ENCODE measurements at regions not wholly inside any gene's neighbourhood (a gene's known extent, or its start where the extent isn't known, plus 50 kb on each side); places are given as distances from the start of the nearest gene placed in this dataset.
"Not testable (repeated sequence)": the region's sequence is repeated elsewhere in the genome, so short reads cannot be mapped to it uniquely, and the experiment has no call there.

DNA sequence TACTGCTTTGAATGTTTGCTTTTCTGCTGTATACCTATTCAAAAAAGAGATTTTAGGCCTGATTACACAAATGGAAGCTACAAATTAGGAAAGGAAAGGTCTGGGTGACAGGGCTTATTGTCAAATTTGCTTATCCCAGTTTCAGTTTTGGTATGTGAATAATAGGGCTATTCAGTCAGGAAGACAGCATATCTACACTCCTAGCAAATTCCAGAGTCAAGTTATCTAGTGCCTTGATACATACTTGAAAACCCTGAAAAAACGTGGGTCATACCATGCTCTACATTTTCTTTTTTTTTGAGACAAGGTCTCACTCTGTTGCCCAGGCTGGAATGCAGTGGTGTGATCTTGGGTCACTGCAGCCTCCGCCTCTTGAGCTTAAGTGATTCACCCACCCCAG is 59.2 kb upstream of the CCDC180 start:
- DNase-seq, result not testable (repeated sequence)

DNA sequence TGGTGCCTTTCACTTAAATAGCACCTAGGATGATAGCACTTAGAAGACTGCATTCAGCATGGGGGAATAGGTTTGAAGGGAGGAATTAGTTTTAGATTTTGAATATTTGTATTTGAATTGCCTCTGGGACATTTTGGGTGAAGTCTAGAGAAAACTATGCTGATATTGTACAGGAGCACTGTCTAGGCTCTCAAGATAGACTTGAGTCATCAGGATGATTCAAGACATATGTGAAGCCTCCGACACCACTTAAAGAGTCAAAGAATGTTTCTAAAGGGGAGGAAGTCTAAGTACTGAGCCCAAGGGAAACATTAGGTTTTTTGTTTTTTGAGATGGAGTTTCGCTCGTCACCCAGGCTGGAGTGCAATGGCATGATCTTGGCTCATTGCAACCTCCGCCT is 63.9 kb upstream of the CCDC180 start:
- DNase-seq, result no peak

DNA sequence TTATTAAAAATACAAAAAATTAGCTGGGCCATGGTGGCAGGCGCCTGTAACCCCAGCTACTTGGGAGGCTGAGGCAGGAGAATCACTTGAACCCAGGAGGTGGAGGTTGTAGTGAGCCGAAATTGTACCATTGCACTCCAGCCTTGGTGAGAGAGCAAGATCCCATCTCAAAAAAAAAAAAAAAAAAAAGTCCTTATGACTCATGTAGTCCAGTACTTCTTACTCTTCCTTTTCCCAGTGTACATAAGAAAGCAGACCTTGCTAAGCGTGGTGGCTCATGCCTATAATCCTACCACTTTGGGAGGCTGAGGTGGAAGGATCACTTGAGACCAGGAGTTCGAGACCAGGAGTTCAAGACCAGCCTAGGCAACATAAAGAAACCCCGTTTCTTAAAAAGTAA is 66.0 kb upstream of the CCDC180 start:
- DNase-seq, result not testable (repeated sequence)

DNA sequence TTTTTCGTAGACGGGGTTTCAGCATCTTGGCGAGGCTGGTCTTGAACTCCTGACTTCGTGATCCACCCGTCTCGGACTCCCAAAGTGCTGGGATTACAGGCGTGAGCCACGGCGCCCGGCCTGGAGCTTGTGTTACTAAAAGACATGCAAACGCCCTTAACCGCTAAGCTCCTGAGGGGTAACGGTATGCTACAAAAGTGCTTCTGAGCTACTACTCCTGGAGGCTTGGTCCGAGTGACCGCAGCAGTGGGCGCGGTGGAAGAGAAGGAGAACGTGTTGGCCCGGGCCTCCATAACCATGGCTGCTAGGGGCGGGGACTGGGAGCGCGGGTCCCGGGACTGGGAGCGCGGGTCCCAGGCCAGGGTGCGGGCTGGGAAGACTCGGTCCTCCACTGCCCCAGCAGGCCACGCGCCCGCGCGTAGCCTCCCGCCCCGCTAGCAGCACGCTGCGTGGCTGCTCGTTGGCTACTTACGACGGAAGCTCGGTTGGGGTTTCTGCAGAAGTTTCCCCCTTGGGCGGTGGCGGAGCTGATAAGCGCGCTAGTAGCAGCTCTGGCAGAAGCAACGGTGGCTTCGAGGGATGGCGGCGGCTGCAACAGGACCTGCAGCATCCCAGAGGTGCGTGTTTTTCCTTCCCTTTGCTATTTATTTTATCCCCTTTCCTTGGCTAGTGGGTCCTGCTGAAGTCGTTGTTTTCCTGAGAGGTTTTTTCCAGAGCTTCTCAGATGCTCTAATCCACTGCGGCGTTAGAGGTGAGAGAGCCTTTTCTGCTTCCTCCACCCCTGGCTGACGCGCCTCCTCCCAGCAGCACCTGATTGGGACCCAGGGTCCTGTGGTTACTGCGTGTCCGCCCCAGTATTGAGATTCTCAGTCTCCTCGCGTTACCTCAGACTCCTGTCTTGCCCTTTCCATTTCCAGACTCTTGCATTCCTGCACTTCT is 69.2 kb upstream of the CCDC180 start:
- peak; percentile 74 for DNase-seq

DNA sequence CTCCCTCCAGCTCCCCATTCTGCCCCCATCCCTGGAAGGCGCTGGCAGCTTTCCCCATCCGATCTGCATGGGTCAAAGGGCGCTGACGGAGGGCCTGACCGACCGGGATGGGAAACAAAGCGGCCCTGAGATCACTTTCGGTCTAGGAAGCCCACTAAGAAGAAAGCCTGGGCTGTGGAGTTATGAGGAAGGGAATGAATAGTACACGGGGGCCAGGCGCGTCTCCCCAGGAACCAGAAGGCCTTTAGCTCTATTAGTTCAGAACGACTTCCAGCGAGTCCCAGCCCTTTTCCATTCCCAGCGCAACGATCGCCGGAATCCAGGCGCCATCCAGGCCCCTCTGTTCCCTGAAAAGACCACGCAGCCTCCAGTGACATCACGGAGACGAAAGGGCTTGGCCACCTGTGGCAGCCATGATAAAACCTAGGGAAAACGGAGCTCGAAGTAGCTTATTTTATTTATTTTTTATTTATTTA is 70.1 kb upstream of the CCDC180 start:
- DNase-seq, result no peak

DNA sequence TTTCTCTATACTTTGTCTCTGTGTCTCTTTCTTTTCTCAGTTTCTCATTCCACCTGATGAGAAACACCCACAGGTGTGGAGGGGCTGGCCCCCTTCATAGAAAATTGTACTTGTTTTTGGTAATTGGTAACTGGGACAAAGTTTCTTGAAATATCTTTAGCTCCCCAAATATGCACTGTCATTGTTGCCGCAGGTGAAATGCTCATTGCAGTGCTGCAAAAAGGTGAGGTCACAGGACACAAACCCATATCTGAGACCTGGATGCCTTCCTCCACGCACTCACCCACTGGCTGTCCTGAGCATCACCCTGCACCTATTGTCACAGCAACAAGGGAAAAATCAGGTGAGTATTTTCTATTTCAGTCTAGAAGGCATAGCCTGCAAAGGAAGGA is 74.5 kb upstream of the CCDC180 start:
- not testable (repeated sequence) for DNase-seq

DNA sequence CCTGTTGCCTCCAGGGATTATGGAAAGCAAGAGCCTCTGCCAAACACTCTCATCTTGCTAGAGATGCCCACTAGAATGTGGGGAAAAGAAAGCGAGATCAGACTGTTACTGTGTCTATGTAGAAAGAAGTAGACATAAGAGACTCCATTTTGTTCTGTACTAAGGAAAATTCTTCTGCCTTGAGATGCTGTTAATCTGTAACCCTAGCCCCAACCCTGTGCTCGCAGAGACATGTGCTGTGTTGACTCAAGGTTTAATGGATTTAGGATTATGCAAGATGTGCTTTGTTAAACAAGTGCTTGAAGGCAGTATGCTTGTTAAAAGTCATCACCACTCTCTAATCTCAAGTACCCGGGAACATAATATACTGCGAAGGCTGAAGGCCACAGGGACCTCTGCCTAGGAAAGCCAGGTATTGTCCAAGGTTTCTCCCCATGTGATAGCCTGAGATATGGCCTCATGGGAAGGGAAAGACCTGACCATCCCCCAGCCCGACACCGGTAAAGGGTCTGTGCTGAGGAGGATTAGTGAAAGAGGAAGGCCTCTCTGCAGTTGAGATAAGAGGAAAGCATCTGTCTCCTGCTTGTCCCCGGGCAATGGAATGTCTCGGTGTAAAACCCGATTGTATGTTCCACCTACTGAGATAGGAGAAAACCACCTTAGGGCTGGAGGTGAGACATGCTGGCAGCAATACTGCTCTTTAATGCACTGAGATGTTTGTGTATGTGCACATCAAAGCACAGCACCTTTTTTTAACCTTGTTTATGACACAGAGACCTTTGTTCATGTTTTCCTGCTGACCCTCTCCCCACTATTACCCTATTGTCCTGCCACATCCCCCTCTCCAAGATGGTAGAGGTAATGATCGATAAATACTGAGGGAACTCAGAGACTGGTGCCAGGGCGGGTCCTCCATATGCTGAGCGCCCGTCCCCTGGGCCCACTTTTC is 75.1 kb upstream of the CCDC180 start:
- not testable (repeated sequence) for DNase-seq

DNA sequence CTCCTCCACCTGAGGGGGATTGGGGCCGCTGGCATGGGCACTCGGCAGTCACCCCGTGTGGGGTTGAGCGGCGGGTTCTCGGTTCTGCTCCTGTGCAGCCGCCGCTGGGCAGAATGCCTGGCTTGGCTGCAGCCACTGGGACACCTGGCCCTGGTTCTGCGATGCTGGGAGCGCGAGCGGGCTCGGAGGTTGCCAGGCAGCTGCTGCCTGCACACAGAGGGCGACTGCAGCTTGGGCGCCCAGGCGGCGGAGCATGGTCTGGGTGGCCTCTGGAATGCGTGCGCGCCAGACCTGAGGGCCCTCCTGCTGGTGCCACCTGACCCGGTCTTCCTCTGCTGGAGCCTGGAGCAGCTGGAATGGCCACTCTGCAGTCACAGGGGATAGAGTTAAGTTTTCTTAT is 85.1 kb upstream of the CCDC180 start:
- DNase-seq, result not testable (repeated sequence)

DNA sequence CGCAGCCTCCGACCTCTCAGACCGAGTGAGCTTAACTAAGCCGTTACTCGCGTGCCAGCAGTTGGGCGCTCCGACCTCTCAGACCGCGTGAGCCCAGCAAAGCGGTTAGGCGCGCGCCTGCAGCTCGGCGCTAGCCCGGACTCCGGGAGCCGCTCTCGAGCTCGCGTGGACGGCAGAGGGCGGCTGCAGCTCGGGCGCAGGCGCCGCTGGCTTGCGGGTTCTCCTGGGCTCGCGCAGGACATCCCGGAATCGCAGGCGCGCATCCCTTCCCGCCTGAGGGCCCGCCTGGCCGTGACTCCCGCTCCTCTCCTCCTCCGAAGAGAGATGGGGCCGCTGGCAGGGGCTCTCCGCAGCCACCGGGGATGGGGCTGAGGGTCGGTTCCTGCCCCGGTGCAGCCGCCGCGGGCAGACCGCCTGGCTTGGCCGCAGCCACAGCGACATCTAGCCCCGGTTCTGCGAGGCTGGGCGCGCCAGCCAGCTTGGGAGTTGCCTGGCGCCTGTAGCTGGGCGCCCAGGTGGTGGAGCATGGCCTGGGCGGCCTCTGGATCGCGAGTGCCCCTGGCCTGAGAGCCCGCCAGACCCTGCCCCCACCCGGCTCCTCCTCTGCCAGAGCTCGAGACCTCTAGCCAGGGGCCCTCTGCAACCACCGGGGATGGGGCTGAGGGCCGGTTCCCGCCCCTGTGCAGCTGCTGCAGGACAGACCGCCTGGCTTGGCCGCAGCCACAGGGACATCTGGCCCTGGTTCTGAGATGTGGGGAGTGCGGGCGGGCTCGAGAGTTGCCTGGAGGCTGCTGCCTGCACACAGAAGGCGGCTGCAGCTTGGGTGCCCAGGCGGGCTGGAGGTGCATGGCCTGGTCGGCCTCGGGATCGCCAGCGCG is 85.7 kb upstream of the CCDC180 start:
- peak; percentile 58 for DNase-seq

DNA sequence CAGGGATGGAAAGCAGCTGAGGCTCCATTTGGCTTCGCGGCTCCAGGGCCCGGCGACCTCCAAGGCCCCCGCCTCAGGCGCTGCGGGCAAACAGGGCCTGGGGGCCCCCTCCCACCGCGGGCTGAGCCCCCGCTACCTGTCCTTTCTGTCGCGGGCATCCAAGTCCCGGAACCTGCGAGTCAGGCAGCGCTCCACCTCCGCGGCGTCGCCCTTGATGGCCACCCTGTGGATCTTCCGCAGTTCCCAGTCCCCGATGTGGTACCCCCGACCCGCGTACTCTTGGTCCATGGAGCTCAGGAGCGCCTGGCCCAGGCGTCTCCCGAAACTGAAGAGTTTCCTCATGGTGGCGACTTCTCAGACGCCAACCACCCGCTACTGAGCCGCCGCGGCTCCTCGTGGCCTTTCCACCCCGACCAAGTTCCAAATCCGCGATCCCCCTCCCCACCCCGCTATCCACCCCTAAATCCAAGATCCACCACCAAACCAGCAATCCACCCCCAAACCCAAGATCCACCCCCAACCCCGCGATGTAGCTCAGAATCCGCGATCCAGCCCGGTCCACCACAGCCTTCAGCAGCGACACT is 86.5 kb upstream of the CCDC180 start:
- DNase-seq, result peak; percentile 14

DNA sequence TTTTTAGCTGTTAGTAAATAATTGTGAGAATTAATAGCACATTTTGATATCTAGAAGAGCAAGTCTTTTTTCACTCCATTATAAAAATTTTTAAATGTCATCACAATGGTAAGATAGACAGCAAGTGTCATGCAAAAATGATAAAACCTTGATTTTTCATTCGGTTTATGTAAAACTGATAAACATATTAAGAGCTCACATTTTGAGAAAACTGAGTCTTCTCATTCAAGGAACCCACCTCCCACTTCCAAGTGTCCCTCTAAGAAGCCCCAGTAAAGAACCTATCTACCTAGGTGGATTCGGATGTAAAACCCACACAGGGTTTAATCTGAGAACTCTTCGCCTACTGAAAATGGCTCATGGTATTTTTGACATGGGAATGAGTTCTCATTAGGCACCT is 87.1 kb upstream of the CCDC180 start:
- DNase-seq, result not testable (repeated sequence)

DNA sequence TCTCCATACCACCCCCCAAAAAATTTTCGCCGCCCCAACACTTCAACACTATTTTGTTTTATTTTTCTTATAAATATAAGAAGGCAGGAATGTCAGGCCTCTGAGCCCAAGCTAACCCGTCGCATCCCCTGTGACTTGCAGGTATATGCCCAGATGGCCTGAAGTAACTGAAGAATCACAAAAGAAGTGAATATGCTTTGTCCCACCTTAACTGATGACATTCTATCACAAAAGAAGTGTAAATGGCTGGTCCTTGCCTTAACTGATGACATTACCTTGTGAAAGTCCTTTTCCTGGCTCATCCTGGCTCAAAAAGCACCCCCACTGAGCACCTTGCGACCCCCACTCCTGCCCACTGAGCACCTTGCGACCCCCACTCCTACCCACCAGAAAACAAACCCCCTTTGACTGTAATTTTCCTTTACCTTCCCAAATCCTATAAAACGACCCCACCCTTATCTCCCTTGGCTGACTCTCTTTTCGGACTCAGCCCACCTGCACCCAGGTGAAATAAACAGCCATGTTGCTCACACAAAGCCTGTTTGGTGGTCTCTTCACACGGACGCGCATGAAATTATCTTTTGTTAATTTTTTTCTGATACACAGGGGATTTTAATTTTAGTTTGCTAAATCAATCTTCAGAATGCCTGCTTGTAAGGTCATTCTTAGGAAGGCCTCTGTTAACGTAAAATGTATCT is 87.9 kb upstream of the CCDC180 start:
- DNase-seq, result not testable (repeated sequence)

DNA sequence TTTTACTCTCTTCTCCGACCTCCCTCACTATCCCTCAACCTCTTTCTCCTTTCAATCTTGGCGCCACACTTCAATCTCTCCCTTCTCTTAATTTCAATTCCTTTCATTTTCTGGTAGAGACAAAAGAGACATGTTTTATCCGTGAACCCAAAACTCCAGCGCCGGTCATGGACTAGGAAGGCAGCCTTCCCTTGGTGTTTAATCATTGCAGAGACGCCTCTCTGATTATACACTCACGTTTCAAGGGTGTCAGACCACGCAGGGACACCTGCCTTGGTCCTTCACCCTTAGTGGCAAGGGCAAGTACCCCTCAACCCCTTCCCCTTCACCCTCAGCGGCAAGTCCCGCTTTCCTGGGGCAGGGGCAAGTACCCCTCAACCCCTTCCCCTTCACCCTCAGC is 92.3 kb upstream of the CCDC180 start:
- DNase-seq, result not testable (repeated sequence)

DNA sequence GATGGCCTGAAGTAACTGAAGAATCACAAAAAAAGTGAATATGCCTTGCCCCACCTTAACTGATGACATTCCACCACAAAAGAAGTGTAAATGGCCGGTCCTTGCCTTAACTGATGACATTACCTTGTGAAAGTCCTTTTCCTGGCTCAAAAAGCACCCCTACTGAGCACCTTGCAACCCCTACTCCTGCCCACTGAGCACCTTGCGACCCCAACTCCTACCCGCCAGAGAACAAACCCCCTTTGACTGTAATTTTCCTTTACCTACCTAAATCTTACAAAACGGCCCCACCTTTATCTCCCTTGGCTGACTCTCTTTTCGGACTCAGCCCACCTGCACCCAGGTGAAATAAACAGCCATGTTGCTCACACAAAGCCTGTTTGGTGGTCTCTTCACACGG is 92.9 kb upstream of the CCDC180 start:
- DNase-seq, result not testable (repeated sequence)

DNA sequence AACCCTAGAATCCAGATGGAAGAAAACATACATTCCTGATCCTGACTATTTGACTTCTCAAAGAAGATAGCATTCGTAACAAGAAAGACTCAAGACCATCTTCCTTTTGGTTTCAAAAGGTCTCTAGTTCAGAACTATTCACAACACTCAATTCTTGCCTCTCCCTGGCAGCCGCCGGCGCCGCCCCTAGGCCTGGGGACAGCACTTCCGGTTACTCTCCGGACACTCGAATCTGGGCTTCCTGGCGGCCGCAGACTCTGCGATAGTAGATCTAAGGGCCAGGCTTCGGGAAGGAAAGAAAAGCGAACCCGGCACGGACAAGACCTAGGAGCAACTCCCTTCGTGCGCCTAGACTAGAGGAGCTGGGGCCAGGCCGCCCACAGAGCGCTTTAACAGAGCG is 107.8 kb upstream of the CCDC180 start:
- not testable (repeated sequence) for DNase-seq

DNA sequence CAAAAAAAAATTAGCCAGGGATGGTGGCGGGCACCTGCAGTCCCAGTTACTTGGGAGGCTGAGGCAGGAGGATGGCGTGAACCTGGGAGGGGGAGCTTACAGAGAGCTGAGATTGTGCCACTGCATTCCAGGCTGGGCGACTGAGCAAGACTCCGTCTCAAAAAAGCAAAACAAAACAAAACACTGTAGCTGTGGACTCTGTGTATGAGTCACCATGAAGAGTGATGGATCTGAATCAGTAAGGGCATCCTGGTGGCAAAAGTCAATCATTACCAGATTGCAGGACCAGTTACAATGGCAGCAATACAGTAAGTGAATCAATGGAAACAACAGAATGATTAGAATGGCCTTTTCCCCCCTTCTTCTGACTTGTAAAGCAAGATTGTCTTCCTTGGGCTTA is 113.7 kb upstream of the CCDC180 start:
- DNase-seq, result not testable (repeated sequence)

DNA sequence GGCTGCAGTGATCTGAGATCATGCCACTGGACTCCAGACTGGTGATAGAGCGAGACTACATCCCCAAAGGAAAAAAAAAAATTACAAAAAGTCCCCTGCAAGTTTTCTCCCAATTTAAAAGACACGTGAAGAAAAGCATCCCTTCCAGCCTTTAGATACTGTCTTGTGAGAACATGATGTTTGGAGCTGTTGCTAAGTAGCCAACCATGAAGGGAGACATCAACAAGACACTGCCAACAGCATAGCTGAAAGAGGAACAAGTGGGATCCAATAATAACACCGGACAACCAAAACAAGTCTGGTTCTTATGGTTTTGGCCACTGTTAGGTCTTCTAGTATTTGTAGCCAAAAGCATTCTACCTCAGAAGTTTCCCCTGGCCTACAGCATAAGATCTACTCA is 118.9 kb upstream of the CCDC180 start:
- DNase-seq, result no peak

DNA sequence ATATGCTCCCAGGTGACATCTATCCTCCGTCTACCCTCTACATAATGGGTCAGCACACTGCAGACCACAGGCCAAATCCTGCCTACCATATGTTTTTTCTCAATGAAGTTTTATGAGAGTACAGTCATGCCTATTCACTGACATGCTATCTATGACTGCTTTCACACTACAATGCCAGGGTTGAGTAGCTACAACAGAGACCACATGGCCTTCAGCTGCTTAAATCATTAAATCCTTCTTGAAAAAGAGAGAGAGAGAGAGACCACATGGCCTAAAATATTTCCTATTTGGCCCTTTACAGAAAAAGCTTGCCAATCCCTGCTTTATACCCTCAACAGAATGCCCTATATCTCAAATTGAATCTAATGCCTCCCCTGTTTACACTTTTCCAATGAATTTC is 119.8 kb upstream of the CCDC180 start:
- DNase-seq, result not testable (repeated sequence)

DNA sequence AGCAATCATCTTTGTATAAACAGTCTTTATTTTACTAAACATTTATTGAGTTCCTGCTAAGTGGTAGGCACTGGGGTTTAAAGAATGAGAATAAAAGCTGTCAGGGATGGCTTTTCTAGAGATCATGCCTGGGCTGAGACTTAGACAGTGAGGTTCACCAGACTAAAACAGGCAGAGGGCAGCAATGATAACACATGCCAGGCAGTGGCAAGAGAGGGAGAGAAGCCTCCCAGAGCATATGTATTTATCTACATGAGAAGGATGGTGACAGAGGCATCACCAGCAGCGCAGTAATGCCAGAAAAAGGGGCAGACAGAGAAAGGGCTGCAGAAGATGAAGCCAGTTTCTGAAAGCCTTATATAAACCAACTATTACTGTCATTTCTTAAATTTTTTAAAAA is 121.0 kb upstream of the CCDC180 start:
- no peak for DNase-seq

DNA sequence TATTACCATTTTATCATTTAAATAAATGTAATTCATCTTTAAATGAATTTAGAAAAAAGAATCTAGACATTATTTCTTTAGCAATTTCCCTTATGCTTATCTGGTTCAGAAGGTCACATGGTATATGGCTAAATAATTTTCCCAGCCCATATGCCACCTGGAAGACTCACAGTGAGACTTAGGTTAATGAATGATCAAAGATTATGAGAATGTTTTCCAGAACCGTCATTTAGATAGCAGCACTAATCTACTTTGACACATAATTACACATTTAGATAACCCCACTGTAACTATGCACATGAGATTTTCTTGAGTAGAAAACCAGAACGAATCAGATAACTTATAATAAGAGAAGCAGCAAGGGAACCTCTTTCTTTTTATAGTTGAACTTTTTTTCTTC is 124.9 kb upstream of the CCDC180 start:
- DNase-seq, result not testable (repeated sequence)

DNA sequence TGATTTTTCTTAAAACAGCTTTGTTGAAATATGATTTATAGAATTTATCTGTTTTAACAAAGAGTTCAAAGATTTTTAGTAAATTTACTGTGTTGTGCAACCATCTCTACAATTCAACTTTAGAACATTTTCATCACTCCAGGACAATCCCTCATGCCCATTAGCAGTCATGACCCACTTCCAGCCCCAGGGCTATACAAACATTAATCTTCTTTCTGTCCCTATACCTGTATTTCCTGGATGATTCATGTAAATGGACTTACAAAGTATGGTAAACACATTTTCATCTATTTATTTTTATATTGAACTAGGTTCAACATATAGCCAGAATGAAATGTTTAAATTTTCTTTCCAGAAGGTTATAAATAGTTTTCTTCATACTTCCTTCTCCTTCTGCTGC is 127.8 kb upstream of the CCDC180 start:
- no peak for DNase-seq
